GM23338 (cell line): ENCODE measurements at regions not wholly inside any gene's neighbourhood (a gene's known extent, or its start where the extent isn't known, plus 50 kb on each side); places are given as distances from the start of the nearest gene placed in this dataset.

ENCODE experiments used
- ATAC-seq: fragments of 200-7000 bp; cut with Tn5 transposase; 3 replicates; pipeline ENCODE4 v1.9.1; 2020
- DNase-seq: peaks from one replicate; pipeline ENCODE4 v3.0.0-alpha.2; 2015; ENCODE audit warnings: low spot score
- H2AFZ ChIP-seq: fragments of 200-600 bp; sonication (generic); 2 replicates; pipeline ENCODE4 v1.8.0; 2016; ENCODE audit warnings: antibody characterized with exemption, mild to moderate bottlenecking, moderate library complexity
- H3F3A ChIP-seq: fragments of 200-600 bp; sonication (generic); replicated peaks from 2 replicates; pipeline ENCODE4 v1.8.0; 2017; ENCODE audit warnings: antibody characterized with exemption, mixed run types, low read depth
- H3K27ac ChIP-seq: fragments of 200-600 bp; sonication (generic); 2 replicates; pipeline ENCODE4 v1.6.1; 2016; ENCODE audit warnings: low read depth
- H3K27me3 ChIP-seq: fragments of 200-600 bp; sonication (generic); 2 replicates; pipeline ENCODE4 v1.8.0; 2016; ENCODE audit warnings: mild to moderate bottlenecking, mixed run types, moderate library complexity; ENCODE audit not compliant: insufficient read depth
- H3K36me3 ChIP-seq: fragments of 200-600 bp; sonication (generic); 2 replicates; pipeline ENCODE4 v1.8.0; 2016; ENCODE audit warnings: mild to moderate bottlenecking; ENCODE audit not compliant: insufficient read depth
- H3K4me1 ChIP-seq: fragments of 200-600 bp; sonication (generic); 2 replicates; pipeline ENCODE4 v1.8.0; 2016; ENCODE audit warnings: mild to moderate bottlenecking, moderate library complexity; ENCODE audit not compliant: insufficient read depth
- H3K4me2 ChIP-seq: fragments of 200-600 bp; sonication (generic); 2 replicates; pipeline ENCODE4 v1.7.1; 2017; ENCODE audit warnings: mixed run types
- H3K4me3 ChIP-seq: fragments of 200-600 bp; sonication (generic); 2 replicates; pipeline ENCODE4 v1.6.1; 2016; ENCODE audit warnings: mixed run types
- H3K79me2 ChIP-seq: fragments of 200-600 bp; sonication (generic); replicated peaks from 2 replicates; pipeline ENCODE4 v1.8.0; 2017; ENCODE audit warnings: mild to moderate bottlenecking; ENCODE audit not compliant: insufficient read depth
- H3K9me2 ChIP-seq: fragments of 200-600 bp; sonication (generic); 2 replicates; pipeline ENCODE4 v1.8.0; 2017; ENCODE audit not compliant: insufficient read depth
- H4K20me1 ChIP-seq: fragments of 200-600 bp; sonication (generic); replicated peaks from 2 replicates; pipeline ENCODE4 v1.8.0; 2017; ENCODE audit warnings: mild to moderate bottlenecking; ENCODE audit not compliant: insufficient read depth
- H3K27ac Mint-ChIP-seq: 2 replicates; pipeline ENCODE4 v1.8.0; 2020; ENCODE audit warnings: inconsistent platforms, mild to moderate bottlenecking, moderate library complexity, mixed read lengths
- H3K27me3 Mint-ChIP-seq: 3 replicates; pipeline ENCODE4 v1.8.0; 2022; ENCODE audit warnings: low read depth, mild to moderate bottlenecking, moderate library complexity, mixed read lengths, inconsistent platforms; ENCODE audit not compliant: insufficient read depth, poor library complexity
- H3K36me3 Mint-ChIP-seq: 3 replicates; pipeline ENCODE4 v1.8.0; 2021; ENCODE audit warnings: low read depth, mild to moderate bottlenecking, inconsistent platforms, moderate library complexity, mixed read lengths
- H3K4me1 Mint-ChIP-seq: 3 replicates; pipeline ENCODE4 v1.8.0; 2020; ENCODE audit warnings: mild to moderate bottlenecking, inconsistent platforms, mixed read lengths
- H3K4me3 Mint-ChIP-seq: 3 replicates; pipeline ENCODE4 v1.8.0; 2021; ENCODE audit warnings: moderate library complexity, mild to moderate bottlenecking, inconsistent platforms, mixed read lengths
- H3K9me3 Mint-ChIP-seq: 3 replicates; pipeline ENCODE4 v1.8.0; 2020; ENCODE audit warnings: moderate library complexity, mild to moderate bottlenecking, inconsistent platforms, mixed read lengths
- CREB1 ChIP-seq: fragments of 250-450 bp; sonication (Bioruptor Pico); IDR thresholded peaks from 2 replicates; pipeline ENCODE4 v1.5.0; 2020; ENCODE audit warnings: low read depth, mild to moderate bottlenecking, moderate library complexity
- EZH2 ChIP-seq: fragments of 200-600 bp; sonication (generic); IDR thresholded peaks from one replicate; pipeline ENCODE4 v1.8.0; 2017; ENCODE audit warnings: antibody characterized with exemption, mild to moderate bottlenecking, low read depth; ENCODE audit not compliant: unreplicated experiment
- EZH2phosphoT487 ChIP-seq: fragments of 200-600 bp; sonication (generic); IDR thresholded peaks from one replicate; pipeline ENCODE4 v1.8.1; 2018; ENCODE audit warnings: antibody characterized with exemption; ENCODE audit not compliant: unreplicated experiment
- JUNB ChIP-seq: IDR thresholded peaks from one replicate; pipeline ENCODE4 v1.6.1; 2016; ENCODE audit warnings: antibody characterized with exemption; ENCODE audit not compliant: unreplicated experiment
- NANOG ChIP-seq: IDR thresholded peaks from 2 replicates; pipeline ENCODE4 v1.6.1; 2016; ENCODE audit warnings: antibody characterized with exemption, borderline replicate concordance
- POLR2AphosphoS5 ChIP-seq: IDR thresholded peaks from 2 replicates; pipeline ENCODE4 v1.6.1; 2016; ENCODE audit warnings: antibody characterized with exemption, low read depth
- STAT1 ChIP-seq: IDR thresholded peaks from one replicate; pipeline ENCODE4 v1.6.1; 2016; ENCODE audit warnings: antibody characterized with exemption; ENCODE audit not compliant: unreplicated experiment
- ZNF114 ChIP-seq: fragments of 250-450 bp; sonication (Bioruptor Pico); IDR thresholded peaks from 2 replicates; pipeline ENCODE4 v1.5.0; 2020; ENCODE audit warnings: mild to moderate bottlenecking, moderate library complexity
- ZNF331 ChIP-seq: fragments of 250-450 bp; sonication (Bioruptor Pico); IDR thresholded peaks from 2 replicates; pipeline ENCODE4 v1.5.0; 2020; ENCODE audit warnings: low read depth, mild to moderate bottlenecking, moderate library complexity
- TF ChIP-seq, protein P1 (sequence below), 2 experiments: fragments of 200-600 bp in 1 of 2; sonication (generic) in 1 of 2; conservative IDR thresholded peaks; 2 replicates each; pipeline versions ENCODE4 v1.5.1 to v1.6.1; 2016 to 2017; ENCODE audit warnings: antibody characterized with exemption in 2 of 2, low read depth in 2 of 2, mild to moderate bottlenecking in 2 of 2, moderate library complexity in 1 of 2
- TF ChIP-seq, protein P2 (sequence below): IDR thresholded peaks from one replicate; pipeline ENCODE4 v1.6.1; 2018; ENCODE audit warnings: antibody characterized with exemption; ENCODE audit not compliant: unreplicated experiment
- TF ChIP-seq, protein P3 (sequence below): IDR thresholded peaks from 2 replicates; pipeline ENCODE4 v1.6.1; 2016; ENCODE audit warnings: antibody characterized with exemption
- TF ChIP-seq, protein P4 (sequence below): fragments of 250-450 bp; sonication (Bioruptor Pico); IDR thresholded peaks from 2 replicates; pipeline ENCODE4 v1.5.0; 2020; ENCODE audit warnings: mild to moderate bottlenecking, moderate library complexity

DNA sequence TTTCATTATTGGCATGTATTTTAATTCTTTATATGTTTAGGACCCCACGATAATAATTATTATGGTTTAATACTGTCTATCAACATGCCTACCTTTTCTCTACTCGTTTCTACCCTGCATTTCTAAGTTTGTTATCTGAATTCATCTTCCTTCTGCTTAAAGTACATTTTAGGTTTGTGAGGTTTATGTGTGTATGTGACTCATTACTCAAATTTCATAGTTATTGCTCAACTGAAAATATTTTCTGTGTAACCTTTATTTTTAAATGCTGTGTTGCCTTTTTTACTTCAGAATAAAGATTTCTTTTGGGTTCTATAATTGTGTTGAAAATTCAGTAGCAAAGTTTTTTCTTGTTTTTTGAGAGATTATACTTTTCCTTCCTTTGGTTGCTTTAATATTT lies 933.9 kb upstream of the LRRTM1 start:
- Histone ChIP-seq H3K79me2 (no peaks in the 10 kb centered on the region), H3K4me1 (no peaks in the 10 kb centered on the region)

More for the DNA sequence above, 933.9 kb upstream of the LRRTM1 start:
- ATAC-seq (no peak), DNase-seq (no peak)
- no peaks in the 10 kb centered on the region for H3K9me2 ChIP-seq
- H4K20me1 ChIP-seq = no peaks in the 10 kb centered on the region
- TF ChIP-seq CREB1 (CRISPR knock-in tag) = no peak
- TF ChIP-seq JUNB = no peak
- no peak for TF ChIP-seq EZH2phosphoT487
- TF ChIP-seq, protein P1, sequence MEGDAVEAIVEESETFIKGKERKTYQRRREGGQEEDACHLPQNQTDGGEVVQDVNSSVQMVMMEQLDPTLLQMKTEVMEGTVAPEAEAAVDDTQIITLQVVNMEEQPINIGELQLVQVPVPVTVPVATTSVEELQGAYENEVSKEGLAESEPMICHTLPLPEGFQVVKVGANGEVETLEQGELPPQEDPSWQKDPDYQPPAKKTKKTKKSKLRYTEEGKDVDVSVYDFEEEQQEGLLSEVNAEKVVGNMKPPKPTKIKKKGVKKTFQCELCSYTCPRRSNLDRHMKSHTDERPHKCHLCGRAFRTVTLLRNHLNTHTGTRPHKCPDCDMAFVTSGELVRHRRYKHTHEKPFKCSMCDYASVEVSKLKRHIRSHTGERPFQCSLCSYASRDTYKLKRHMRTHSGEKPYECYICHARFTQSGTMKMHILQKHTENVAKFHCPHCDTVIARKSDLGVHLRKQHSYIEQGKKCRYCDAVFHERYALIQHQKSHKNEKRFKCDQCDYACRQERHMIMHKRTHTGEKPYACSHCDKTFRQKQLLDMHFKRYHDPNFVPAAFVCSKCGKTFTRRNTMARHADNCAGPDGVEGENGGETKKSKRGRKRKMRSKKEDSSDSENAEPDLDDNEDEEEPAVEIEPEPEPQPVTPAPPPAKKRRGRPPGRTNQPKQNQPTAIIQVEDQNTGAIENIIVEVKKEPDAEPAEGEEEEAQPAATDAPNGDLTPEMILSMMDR (conservative IDR thresholded peaks at IDR 0.05; ENCODE audit: low read depth in 2 of 2) = no peak
- TF ChIP-seq STAT1 = no peak
- no peak for TF ChIP-seq POLR2AphosphoS5
- TF ChIP-seq, protein P2, sequence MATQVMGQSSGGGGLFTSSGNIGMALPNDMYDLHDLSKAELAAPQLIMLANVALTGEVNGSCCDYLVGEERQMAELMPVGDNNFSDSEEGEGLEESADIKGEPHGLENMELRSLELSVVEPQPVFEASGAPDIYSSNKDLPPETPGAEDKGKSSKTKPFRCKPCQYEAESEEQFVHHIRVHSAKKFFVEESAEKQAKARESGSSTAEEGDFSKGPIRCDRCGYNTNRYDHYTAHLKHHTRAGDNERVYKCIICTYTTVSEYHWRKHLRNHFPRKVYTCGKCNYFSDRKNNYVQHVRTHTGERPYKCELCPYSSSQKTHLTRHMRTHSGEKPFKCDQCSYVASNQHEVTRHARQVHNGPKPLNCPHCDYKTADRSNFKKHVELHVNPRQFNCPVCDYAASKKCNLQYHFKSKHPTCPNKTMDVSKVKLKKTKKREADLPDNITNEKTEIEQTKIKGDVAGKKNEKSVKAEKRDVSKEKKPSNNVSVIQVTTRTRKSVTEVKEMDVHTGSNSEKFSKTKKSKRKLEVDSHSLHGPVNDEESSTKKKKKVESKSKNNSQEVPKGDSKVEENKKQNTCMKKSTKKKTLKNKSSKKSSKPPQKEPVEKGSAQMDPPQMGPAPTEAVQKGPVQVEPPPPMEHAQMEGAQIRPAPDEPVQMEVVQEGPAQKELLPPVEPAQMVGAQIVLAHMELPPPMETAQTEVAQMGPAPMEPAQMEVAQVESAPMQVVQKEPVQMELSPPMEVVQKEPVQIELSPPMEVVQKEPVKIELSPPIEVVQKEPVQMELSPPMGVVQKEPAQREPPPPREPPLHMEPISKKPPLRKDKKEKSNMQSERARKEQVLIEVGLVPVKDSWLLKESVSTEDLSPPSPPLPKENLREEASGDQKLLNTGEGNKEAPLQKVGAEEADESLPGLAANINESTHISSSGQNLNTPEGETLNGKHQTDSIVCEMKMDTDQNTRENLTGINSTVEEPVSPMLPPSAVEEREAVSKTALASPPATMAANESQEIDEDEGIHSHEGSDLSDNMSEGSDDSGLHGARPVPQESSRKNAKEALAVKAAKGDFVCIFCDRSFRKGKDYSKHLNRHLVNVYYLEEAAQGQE = no peak
- TF ChIP-seq, protein P3, sequence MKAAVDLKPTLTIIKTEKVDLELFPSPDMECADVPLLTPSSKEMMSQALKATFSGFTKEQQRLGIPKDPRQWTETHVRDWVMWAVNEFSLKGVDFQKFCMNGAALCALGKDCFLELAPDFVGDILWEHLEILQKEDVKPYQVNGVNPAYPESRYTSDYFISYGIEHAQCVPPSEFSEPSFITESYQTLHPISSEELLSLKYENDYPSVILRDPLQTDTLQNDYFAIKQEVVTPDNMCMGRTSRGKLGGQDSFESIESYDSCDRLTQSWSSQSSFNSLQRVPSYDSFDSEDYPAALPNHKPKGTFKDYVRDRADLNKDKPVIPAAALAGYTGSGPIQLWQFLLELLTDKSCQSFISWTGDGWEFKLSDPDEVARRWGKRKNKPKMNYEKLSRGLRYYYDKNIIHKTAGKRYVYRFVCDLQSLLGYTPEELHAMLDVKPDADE = no peak
- no peak for TF ChIP-seq EZH2
- no peak for TF ChIP-seq NANOG
- TF ChIP-seq ZNF331 = no peak
- TF ChIP-seq, protein P4, sequence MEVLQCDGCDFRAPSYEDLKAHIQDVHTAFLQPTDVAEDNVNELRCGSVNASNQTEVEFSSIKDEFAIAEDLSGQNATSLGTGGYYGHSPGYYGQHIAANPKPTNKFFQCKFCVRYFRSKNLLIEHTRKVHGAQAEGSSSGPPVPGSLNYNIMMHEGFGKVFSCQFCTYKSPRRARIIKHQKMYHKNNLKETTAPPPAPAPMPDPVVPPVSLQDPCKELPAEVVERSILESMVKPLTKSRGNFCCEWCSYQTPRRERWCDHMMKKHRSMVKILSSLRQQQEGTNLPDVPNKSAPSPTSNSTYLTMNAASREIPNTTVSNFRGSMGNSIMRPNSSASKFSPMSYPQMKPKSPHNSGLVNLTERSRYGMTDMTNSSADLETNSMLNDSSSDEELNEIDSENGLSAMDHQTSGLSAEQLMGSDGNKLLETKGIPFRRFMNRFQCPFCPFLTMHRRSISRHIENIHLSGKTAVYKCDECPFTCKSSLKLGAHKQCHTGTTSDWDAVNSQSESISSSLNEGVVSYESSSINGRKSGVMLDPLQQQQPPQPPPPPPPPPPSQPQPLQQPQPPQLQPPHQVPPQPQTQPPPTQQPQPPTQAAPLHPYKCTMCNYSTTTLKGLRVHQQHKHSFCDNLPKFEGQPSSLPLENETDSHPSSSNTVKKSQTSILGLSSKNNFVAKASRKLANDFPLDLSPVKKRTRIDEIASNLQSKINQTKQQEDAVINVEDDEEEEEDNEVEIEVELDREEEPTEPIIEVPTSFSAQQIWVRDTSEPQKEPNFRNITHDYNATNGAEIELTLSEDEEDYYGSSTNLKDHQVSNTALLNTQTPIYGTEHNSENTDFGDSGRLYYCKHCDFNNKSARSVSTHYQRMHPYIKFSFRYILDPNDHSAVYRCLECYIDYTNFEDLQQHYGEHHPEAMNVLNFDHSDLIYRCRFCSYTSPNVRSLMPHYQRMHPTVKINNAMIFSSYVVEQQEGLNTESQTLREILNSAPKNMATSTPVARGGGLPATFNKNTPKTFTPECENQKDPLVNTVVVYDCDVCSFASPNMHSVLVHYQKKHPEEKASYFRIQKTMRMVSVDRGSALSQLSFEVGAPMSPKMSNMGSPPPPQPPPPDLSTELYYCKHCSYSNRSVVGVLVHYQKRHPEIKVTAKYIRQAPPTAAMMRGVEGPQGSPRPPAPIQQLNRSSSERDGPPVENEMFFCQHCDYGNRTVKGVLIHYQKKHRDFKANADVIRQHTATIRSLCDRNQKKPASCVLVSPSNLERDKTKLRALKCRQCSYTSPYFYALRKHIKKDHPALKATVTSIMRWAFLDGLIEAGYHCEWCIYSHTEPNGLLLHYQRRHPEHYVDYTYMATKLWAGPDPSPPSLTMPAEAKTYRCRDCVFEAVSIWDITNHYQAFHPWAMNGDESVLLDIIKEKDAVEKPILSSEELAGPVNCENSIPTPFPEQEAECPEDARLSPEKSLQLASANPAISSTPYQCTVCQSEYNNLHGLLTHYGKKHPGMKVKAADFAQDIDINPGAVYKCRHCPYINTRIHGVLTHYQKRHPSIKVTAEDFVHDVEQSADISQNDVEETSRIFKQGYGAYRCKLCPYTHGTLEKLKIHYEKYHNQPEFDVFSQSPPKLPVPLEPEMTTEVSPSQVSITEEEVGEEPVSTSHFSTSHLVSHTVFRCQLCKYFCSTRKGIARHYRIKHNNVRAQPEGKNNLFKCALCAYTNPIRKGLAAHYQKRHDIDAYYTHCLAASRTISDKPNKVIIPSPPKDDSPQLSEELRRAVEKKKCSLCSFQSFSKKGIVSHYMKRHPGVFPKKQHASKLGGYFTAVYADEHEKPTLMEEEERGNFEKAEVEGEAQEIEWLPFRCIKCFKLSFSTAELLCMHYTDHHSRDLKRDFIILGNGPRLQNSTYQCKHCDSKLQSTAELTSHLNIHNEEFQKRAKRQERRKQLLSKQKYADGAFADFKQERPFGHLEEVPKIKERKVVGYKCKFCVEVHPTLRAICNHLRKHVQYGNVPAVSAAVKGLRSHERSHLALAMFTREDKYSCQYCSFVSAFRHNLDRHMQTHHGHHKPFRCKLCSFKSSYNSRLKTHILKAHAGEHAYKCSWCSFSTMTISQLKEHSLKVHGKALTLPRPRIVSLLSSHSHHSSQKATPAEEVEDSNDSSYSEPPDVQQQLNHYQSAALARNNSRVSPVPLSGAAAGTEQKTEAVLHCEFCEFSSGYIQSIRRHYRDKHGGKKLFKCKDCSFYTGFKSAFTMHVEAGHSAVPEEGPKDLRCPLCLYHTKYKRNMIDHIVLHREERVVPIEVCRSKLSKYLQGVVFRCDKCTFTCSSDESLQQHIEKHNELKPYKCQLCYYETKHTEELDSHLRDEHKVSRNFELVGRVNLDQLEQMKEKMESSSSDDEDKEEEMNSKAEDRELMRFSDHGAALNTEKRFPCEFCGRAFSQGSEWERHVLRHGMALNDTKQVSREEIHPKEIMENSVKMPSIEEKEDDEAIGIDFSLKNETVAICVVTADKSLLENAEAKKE (CRISPR knock-in tag) = no peak
- no peak for TF ChIP-seq ZNF114 (CRISPR knock-in tag)
- Mint-ChIP-seq H3K9me3 (no peaks in the 10 kb centered on the region), H3K27ac (no peak overlapping the region), H3K36me3 (no peaks in the 10 kb centered on the region), H3K27me3 (no peaks in the 10 kb centered on the region), H3K4me1 (no peaks in the 10 kb centered on the region), H3K4me3 (no peak overlapping the region)
- H3K4me3 ChIP-seq = no peak overlapping the region
- H3K27me3 ChIP-seq = no peaks in the 10 kb centered on the region
- H3K36me3 ChIP-seq = no peaks in the 10 kb centered on the region
- no peaks in the 10 kb centered on the region for H3F3A ChIP-seq
- H2AFZ ChIP-seq = no peak overlapping the region
- H3K4me2 ChIP-seq = no peak overlapping the region
- H3K27ac ChIP-seq = no peak overlapping the region
